Muscle layer of colon (tissue), 2 donors: ENCODE measurements at regions not wholly inside any gene's neighbourhood (a gene's known extent, or its start where the extent isn't known, plus 50 kb on each side); places are given as distances from the start of the nearest gene placed in this dataset.

ENCODE experiments used
- H3K27ac ChIP-seq: one replicate; pipeline ENCODE4 v1.7.0; 2013; ENCODE audit warnings: low read depth, mild to moderate bottlenecking, low read length, moderate library complexity
- H3K27me3 ChIP-seq, 2 donors: one replicate each; pipeline ENCODE4 v1.7.0; 2013; ENCODE audit warnings: low read length in 2 of 2, mild to moderate bottlenecking in 2 of 2; ENCODE audit not compliant: insufficient read depth in 2 of 2, control insufficient read depth in 1 of 2
- H3K36me3 ChIP-seq: one replicate; pipeline ENCODE4 v1.7.0; 2013; ENCODE audit warnings: mild to moderate bottlenecking, low read length; ENCODE audit not compliant: insufficient read depth
- H3K4me1 ChIP-seq: one replicate; pipeline ENCODE4 v1.7.0; 2013; ENCODE audit warnings: mild to moderate bottlenecking, low read length; ENCODE audit not compliant: insufficient read depth
- H3K4me3 ChIP-seq, 2 donors: one replicate each; pipeline ENCODE4 v1.7.0; 2013; ENCODE audit warnings: low read length in 2 of 2, low read depth in 1 of 2, mild to moderate bottlenecking in 1 of 2, moderate library complexity in 1 of 2
- H3K9ac ChIP-seq: one replicate; pipeline ENCODE4 v1.7.0; 2013; ENCODE audit warnings: low read length
- H3K9me3 ChIP-seq: one replicate; pipeline ENCODE4 v1.7.0; 2013; ENCODE audit warnings: mild to moderate bottlenecking, low read length
- donor health status: abdominal sarcoma.
- donor health status: Adenocarcinoma of cecum.

DNA sequence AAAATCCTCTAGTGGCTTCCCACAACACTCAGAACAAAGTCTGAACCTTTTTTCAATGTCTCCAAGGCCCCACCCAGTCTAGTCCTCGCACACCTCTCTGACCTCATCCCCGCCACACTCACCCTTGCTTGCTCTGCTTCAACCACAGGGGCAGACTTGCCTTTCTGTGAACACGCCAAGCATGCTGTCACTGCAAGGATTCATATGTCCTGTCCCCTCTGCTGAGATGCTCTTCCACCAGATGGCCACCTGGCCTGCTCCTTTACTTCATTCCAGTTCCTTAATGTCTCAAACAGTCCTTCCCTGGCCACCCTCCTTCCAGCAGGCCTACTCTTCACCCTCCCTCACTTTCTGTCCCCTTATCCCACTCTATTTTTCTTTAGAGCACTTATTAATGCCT lies 60.6 kb upstream of the ARHGAP20 start:
- Histone ChIP-seq H3K9me3 (no peaks in the 10 kb centered on the region), H3K4me3 (no peak overlapping the region), H3K9ac (no peak overlapping the region), H3K4me1 (peaks cover 4% of the 10 kb centered on the region), H3K27ac (no peak overlapping the region), H3K27me3 (no peaks in the 10 kb centered on the region), H3K36me3 (no peaks in the 10 kb centered on the region)

DNA sequence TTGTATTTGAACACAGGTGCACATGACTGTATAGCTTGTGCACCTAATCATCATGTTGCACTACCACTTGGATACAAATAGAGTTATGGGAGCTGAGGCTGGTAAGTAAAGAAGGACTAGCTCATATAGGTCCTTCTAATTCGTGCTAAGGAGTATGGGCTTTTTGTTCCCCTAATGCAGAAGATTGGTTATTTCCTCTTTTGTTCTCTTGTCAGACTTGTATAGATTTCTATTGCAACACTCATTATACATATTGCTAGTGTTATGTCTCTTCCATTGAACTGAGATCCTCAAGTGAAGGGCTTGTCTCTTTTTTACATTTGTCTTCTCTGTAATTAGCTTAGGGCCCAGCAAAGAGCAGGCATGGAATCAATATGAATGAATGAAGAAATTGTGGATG lies 54.1 kb upstream of the ARHGAP20 start:
- H3K27ac ChIP-seq, result no peak overlapping the region
- H3K4me1 ChIP-seq, result peaks cover 8% of the 10 kb centered on the region
- H3K4me3 ChIP-seq, result no peak overlapping the region
- no peaks in the 10 kb centered on the region for H3K27me3 ChIP-seq
- no peak overlapping the region for H3K9ac ChIP-seq
- H3K9me3 ChIP-seq, result no peaks in the 10 kb centered on the region
- H3K36me3 ChIP-seq, result no peaks in the 10 kb centered on the region

DNA sequence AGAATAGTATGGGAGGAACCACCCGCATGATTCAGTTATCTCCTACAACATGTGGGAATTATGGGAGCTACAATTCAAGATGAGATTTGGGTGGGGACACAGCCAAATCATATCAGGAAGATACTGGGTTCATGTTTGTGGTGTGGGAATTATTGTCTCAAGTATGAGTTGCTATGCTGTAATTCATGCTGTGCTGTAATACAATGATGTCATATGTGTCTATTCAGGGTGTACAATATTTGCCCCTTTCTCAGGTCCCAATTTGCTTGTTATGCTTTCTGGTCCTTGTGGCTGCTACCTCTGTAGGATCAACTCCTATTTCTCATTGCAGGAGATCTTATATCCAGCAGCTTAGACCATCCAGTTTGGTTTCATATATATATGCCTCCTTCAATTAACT lies 52.2 kb upstream of the ARHGAP20 start:
- H3K27ac ChIP-seq, result no peak overlapping the region

DNA sequence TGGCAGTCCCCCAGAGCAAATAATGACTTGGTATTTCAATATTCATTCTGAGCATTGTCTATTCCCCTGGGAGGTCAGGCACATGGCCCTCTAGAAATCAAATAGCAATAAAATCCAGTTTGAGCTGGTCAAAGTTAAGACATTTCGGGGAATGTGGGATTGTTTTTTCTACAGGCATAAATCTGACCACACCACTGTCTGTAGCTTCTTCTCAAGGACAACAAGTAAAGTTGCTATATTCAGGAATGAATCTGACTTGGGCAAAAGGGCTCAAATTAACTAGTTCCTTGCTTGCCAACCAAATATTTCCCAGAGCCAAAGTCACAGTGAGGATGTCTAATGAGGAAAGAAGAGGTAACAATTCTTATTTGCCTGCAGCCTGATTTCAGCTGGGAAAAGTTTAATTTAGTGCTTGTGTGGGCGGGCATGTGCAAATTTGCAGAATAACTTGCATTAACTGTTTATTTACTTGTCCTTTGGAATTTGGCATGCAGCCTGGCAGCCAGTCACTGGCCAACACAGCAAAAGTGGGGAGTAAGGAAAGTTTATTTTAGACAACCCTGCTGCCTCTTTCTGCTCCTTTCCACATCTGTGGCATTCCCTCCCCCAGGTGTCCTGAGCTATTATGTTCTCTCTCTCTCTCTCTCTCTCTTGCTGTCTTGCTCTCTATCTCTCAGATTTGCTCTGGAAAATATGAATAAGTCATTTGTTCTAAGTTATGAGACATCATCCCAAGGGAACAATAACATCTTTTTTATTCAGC lies 51.2 kb upstream of the ARHGAP20 start:
- Histone ChIP-seq H3K4me1 (peaks cover 12% of the 10 kb centered on the region), H3K27me3 (no peaks in the 10 kb centered on the region), H3K36me3 (no peaks in the 10 kb centered on the region), H3K27ac (no peak overlapping the region), H3K9ac (no peak overlapping the region), H3K4me3 (no peak overlapping the region), H3K9me3 (no peaks in the 10 kb centered on the region)

More for the DNA sequence above, 52.2 kb upstream of the ARHGAP20 start:
- peaks cover 12% of the 10 kb centered on the region for H3K4me1 ChIP-seq
- no peaks in the 10 kb centered on the region for H3K9me3 ChIP-seq
- no peaks in the 10 kb centered on the region for H3K36me3 ChIP-seq
- H3K4me3 ChIP-seq, result no peak overlapping the region
- H3K27me3 ChIP-seq, result no peaks in the 10 kb centered on the region
- H3K9ac ChIP-seq, result no peak overlapping the region

DNA sequence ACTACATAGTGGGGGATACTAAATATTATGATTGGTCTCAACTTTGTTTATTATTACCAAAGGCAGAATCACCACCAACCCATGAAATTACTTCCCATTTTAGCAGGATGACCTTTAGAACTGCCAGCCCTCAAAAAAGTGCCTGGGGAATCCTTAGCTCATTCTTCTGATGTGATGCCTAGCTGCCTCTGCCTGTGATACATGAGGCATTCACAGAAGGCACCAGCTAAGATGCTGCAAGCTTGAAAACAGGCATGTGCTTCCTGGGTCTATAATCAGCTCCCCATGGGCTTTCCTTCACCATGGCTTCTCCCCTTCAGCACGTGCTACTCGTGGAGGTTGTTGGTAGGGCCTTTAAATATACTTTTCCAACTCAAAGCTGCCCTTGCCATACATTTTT lies 50.4 kb upstream of the ARHGAP20 start:
- H3K27ac ChIP-seq, result no peak overlapping the region
- no peaks in the 10 kb centered on the region for H3K27me3 ChIP-seq
- no peaks in the 10 kb centered on the region for H3K9me3 ChIP-seq
- no peak overlapping the region for H3K4me3 ChIP-seq
- H3K4me1 ChIP-seq, result peaks cover 12% of the 10 kb centered on the region
- no peak overlapping the region for H3K9ac ChIP-seq
- no peaks in the 10 kb centered on the region for H3K36me3 ChIP-seq
